Fibroblast of mammary gland (primary cell): ENCODE measurements at regions not wholly inside any gene's neighbourhood (a gene's known extent, or its start where the extent isn't known, plus 50 kb on each side); places are given as distances from the start of the nearest gene placed in this dataset.

Source experiments
- DNase-seq: peaks from one replicate; pipeline ENCODE4 v3.0.0-alpha.2; 2010; ENCODE audit warnings: low read depth
- H3K4me3 ChIP-seq: 2 replicates; pipeline ENCODE4 v1.5.1; 2011; ENCODE audit warnings: low read depth, mild to moderate bottlenecking, low read length, moderate library complexity; ENCODE audit not compliant: control insufficient read depth
- CTCF ChIP-seq: conservative IDR thresholded peaks from 2 replicates; pipeline ENCODE4 v1.5.1; 2011; ENCODE audit warnings: low read depth, low read length, inconsistent platforms; ENCODE audit not compliant: control insufficient read depth, insufficient read depth

- no peak for DNase-seq
- TF ChIP-seq CTCF: no peak
- H3K4me3 ChIP-seq: no peak overlapping the region
These were observed 295.0 kb upstream of the LRRC7 start for GRCh38 chr1:69272684-69273083.

- no peak for DNase-seq
- TF ChIP-seq CTCF: no peak
- H3K4me3 ChIP-seq: no peak overlapping the region
These were observed 288.8 kb upstream of the LRRC7 start for GRCh38 chr1:69278923-69279322.

DNA sequence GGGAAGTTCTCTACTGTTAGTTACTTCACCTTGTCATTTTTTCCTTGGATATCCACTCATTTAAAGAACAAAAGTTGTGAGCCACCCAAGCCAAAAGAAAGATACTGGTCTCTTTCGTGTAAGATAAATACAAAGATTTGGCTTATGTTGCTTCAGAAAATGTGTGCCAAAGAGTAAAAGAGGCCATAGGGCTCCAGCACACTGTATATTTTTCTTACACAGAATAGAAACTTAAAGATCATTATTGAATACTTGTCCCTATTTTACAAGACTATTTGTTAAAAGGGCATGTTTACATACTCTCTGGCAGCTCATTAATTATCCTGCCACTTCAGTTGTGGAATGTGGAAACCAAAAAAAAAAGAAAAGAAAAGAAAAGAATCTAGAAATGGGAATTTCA, 284.2 kb upstream of the LRRC7 start:
- H3K4me3 ChIP-seq: no peak overlapping the region
- no peak for DNase-seq
- no peak for TF ChIP-seq CTCF

DNA sequence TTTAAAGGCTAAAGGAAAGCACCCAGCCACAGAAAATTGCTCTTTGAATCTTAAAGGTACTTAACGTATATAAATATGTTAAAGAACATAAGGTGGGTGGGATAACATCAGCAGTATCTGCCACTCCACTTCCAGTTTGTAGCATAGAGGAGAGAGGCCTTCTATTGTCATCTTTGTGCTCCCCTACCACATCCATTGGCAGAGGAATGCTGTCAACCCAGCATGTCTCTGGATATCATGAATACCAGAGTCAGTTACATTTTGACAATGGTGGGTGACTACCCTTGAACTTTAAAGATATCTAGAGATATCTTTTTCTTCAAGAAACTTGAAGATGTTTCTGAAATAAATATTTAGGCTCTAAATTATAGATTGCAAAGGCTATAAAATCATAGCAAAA, 283.2 kb upstream of the LRRC7 start:
- DNase-seq: no peak
- no peak for TF ChIP-seq CTCF
- no peak overlapping the region for H3K4me3 ChIP-seq

DNA sequence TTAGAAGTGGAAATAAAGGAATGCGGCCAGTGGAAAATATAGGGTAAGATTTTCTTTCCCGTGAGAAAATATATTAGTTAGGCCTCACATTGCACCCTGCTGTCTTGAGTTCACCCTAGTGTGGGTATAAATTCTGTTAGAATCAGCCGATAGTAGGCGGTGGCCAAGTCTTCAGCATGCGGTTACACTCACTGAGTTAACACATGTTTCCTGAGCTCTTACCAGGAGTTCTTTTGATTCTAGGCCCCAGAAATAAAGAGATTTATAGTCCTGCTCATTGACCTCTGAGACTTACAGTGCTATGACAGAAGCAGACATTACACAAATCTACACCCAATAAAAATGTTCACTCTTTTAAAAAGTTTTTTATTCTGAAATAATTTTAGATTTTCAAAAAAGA, 279.3 kb upstream of the LRRC7 start:
- no peak for DNase-seq
- no peak overlapping the region for H3K4me3 ChIP-seq
- TF ChIP-seq CTCF: no peak

DNA sequence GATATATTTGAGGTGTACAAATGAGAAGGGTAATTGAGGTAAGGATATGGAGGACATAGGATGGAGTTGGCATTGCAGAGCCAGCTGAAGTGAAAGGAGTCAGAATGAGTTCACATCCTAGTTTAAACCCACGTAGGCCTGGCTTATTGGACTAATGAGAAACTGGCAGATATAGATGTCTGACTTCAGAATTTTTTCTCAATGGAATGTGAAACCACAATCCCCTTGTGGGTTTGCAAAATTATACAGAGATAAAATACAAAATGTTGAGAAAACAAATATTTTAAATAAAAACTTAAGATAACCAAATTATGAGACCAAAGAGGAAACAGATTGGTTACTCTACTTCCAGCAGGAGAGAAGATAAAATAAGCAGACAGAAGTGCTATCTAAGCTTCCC, 277.4 kb upstream of the LRRC7 start:
- peak; percentile 19 for DNase-seq
- TF ChIP-seq CTCF: no peak
- no peak overlapping the region for H3K4me3 ChIP-seq

DNA sequence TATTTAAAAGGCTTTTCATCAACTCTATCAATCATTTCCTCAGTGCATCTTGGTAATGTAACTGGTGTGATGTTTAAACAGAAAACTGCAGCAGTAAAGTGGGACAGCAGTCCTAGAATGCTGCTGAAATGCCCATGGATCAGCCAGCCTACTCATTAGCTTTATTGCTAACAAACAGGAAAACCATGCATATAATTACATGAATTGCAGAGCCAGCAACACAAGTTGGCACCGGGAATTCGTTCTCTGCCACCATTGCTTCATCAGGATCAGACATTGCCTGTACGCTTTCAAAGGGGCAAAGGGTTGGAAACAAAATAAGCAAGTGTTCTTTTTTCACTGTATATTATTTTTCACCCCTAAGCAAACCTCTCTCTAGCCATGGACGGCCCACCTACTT, 276.2 kb upstream of the LRRC7 start:
- no peak overlapping the region for H3K4me3 ChIP-seq
- no peak for TF ChIP-seq CTCF
- DNase-seq: no peak
